ENCODE measurements at regions not wholly inside any gene's neighbourhood (a gene's known extent, or its start where the extent isn't known, plus 50 kb on each side); places are given as distances from the start of the nearest gene placed in this dataset.
"Not testable (repeated sequence)": the region's sequence is repeated elsewhere in the genome, so short reads cannot be mapped to it uniquely, and the experiment has no call there.

DNA sequence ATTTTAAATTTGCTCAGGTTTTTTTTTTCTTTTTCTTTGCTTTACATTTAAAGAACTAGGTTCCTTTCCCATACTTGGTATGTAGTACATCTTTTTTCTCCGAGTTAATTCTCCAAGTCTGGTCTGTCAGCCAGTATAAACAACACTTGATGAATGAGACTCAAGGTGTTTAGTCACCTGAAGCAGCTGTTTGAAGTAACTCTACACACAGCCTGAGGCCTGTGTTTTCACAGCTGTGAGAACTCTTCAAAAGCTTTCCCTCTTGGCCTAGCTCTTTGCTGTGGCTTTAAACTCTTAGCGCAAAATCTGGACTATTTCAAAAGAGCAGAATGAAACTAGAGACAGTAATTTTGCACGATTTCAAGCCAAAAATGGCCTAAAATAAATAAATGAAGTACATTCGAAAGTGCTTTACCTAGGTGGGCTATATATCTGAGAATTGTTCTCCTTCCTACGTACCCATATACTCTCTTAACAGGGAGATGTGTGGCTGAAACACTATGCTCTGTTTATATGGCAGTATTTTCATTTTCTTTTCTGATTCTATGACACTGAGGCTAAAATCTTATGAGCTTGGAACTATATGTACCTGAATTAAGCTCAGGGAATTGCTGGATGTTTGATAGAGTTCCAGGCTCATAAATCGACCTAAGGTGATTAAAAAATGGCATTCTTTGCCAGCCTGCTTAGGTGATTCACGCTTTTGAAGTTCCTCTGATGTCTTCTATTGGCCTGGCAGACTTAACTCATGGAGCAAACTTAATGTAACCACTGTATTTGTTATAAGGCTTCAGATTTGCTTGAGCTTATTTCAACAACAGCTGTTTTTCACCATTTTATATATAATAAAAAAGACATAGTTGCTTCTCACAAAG is 1044.1 kb upstream of the ZEB2 start:
- DNase-seq = peak; percentile 78

DNA sequence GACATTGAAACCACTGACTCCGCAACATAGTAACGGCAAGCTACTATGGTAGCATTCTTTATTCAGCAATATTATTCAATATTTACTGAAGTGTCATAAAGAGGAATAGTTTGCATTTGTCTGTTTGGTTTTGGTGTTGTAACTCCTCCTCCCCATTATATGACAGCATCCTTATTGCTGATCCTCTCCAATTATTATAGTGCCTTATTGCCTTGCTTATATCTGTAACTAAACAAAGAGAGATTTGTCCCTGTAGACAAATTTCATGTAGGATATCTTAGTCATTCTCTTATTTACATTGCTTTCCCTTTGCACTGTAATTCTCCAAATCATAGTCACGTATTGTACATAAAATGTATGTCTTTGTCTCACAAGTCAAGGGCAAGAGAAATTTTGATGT is 1041.2 kb upstream of the ZEB2 start:
- DNase-seq = no peak

DNA sequence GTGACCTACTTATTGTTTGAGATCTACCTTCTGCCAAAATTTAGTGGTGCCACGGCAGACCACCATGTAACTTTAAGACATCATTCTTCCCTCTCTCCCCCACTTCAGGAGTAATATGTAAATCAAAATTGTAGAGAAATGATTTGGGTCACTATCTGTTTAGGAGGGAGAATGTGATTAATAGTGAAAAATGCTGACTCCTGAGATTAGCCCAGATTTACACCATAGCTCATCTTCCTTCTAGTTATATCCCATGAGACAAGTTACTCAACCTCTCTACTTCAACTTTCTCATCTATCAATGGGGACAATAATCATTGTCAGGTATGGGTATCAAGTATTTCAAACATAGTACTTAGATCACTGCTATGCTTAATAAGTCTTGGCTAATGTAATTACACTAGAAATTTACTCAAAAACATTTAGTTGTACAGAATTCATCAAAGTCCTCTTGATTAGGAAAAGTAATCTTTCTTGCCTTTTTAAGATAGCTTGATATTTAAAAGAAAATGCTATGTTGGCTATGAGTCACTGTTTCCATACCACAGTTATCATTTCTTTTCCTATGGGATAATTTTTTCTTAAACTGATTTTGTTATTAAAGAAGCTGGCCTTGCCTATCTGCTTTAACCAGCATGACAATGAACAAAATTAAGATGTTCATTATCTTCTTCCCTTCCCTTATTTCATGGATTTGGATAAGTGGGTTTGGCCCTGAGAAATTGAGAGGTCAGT is 1038.9 kb upstream of the ZEB2 start:
- no peak for DNase-seq

DNA sequence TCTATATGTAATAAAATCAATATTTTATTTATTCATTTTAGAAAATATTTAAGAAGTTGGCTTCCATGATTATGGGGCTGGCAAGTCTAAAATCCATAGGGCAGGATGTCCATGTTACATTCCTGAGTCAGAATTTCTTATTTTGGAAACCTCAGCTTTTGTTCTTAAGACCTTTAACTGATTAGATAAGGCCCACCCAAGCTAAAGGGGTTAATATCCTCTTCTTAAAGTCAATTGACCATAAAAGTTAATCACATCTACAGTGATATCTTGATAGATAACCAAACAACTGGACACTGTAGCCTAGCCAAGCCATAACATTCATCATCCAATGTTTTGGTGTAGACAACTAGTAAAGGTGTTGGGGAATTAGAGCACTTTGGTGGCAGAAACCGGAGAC is 1035.4 kb upstream of the ZEB2 start:
- DNase-seq = no peak

DNA sequence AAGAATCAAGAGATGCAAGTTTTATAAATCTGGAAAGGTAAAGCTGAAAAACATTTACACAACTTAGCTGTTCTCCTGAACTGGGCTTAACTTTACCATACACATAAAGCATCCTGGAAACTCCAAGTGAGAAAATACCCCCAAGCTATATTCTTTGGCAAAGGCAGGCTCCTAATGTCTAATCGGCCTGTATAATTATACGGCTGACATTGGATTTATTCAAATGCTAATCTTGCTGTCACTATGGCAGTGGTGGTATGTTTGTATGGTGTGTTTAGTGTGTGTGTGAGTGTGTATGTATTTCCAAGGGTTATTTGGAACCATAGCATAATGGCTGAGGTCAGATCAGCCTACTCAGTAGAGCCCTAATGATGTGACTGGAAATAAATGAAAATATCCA is 1031.8 kb upstream of the ZEB2 start:
- DNase-seq = no peak

DNA sequence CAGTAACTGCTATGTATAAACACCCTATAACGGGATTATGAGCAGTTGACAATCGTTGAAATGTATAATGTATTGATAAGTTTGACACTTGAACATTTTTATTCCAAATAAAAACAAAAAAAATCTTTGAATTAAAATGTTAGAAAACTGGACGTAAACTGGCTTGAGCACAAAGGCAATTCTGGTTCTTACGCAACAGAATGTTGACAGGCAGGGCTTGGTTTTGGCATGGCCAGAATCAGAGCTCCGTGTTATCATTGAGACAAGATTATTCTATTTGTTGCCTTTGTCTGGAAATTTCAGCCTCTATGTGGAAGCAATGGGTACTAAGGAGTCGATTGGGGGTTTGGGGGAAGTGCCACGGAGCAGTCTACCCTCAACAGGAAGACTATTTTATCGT is 1028.6 kb upstream of the ZEB2 start:
- DNase-seq = no peak

DNA sequence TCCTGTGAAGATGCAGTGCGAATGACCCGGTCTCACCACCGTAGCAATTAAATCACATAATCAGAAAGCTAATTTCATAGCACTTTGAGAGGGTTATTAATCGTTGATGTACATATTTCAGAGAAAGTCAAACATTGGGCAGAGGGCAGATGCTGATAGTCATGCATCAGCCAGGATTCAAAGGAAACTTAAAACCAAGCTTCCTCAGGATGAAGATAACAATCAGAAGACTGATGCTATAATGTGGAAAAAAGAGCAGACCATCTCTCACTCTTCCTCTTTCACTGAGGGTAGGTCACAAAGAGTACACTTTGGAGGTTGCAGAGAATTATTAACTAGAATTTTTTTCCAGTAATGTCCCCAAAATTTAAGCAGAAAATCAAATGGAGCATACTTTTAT is 1027.7 kb upstream of the ZEB2 start:
- DNase-seq = no peak

DNA sequence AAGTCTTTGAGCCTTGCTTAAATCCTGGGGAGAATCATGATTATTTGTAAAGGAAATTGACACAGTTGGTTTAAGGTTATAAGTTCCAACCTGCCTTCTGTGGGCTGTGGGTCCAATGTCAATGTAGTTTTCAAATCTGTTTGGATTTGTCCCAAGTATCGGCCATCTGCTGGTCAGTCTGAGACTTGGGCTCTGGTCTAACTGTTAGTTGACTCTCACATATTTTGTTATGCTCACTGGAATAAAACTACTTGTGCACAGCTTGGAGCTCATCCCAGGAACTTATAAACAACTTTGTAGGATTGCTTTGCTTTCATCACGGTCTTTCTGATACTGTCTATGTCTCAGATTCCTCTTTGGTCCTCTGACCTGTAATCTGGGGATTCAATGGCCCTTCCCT is 1026.2 kb upstream of the ZEB2 start:
- no peak for DNase-seq

DNA sequence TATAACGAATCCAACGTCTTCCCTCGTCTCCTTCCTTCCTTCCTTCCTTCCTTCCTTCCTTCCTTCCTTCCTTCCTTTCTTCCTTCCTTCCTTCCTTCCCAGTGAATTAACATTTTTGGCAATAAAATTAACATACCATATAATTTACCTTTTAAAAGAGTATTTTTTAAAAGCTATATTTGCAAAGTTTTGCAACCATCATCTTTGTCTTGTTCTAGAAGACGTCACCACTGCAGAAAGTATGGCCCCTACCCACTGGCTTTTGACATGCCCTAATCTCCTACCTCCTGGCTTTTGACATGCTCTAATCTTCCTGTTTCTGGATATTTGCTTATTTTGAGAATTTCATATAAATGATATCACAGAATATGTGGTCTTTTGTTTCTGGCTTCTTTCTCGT is 1023.9 kb upstream of the ZEB2 start:
- DNase-seq = no peak

DNA sequence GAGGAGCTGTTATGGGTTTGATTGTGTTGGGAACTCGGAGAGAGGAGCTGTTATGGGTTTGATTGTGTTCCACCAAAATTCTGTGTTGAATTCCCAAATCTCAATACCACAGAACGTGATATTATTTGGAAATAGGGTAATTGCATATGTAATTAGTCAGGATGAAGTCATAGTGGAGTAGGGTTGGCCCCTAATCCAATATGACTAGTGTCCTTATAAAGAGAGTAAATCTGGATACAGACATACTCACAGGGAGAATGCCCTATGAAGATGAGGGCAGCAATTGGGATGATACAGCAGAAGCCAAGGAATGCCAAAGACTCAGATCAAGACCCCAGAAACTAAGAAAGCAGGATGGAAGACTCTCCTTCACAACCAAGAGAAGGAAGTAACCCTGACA is 1023.2 kb upstream of the ZEB2 start:
- no peak for DNase-seq

DNA sequence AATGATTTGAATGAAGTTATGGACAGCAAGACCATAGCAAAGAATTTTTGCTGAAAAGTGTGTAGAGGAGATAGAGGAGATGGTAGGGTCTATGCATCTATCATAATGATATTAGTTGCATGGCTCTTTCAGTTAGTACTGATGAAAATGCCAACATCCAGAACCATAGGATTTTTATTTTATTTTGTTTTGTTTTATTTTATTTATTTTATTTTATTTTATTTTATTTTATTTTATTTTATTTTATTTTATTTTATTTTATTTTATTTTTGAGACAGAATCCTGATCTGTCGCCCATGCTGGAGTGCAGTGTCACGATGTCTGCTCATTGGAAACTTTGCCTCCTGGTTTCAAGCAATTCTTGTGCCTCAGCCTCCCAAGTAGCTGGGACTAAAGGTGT is 1021.1 kb upstream of the ZEB2 start:
- DNase-seq = no peak

DNA sequence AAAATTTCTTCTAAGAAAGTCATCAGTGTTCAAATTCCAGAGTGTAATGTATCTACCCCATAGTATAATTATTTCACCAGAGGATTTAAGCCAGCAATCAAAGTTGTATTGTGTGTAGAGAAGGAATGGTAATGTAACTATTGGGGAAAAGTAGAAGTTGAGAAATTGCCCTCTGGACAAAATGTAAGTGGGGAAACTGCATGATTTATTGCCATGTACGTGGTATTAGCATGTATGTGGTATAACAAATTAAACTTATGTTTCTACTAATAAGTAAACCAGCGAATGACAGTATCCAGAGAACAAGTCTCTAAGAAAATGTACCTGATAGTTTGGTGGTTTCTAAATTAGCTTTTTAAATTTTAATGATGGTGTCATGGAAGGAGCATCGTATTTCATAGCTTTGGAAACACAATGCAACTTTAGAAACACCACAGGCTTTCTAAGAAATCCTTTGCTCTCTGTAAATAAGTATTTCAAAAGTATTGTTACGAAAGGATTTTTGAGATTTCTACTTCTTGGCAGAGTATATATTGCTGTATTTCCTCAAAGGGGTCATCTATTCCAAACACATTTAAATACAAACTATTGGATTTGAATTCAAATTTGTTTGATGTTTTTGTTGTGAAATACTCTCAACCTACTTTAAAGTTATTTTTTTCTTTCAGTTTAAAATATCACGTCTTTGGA is 1018.9 kb upstream of the ZEB2 start:
- no peak for DNase-seq

DNA sequence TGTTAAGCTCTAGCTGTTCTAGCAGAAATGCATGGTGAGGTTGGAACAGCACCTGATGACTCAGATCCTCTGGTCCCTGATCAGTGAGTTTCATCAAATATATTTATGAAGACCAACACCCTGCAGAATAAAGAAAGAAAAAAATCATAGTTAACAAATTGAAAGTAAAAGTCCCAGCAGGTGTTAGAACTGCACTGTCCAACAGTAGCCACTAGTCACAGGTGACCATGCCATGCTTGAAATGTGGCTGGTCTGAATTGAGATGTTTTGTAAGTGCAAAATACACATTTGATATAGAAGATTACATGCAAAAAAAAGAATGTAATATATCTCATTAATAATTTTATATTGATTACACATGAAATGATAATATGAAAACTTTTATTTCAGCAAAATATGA is 1010.7 kb upstream of the ZEB2 start:
- DNase-seq = no peak

DNA sequence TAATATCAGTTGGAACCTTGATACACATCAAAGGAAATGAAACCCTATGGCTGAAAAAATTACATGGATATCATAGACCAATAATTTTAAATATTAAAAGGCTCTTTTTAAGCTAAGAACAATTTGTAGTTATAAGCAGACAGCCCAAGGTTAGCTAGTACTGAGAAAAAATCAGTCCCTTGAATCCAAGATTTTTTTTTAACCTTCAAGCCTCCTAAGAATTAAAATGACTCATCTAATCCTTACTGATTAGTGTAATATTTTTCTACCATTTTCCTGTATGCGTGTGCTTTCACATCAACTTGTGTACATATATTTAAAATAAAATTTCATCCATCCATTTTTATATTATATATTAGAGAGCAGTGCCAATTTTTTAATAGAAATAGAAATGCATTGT is 1004.9 kb upstream of the ZEB2 start:
- DNase-seq = no peak

DNA sequence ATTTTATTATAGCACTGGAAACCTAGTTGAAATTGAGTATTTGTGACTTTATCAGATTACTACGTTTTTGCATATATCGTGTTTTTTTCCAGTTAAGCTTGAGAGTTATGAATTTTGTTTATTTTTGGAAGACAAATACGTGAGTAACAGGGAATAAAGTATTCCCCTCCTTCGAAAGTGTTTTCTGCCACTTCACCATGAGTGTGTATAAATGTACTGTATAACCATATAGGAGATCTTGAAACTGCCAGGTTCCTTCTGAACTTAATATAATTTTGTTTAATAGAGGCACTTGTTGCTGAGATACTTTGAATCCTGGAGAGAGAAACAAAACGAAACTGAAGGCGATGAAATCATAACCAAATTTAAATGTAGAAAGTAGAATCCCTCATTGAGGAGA is 1004.4 kb upstream of the ZEB2 start:
- DNase-seq = no peak

DNA sequence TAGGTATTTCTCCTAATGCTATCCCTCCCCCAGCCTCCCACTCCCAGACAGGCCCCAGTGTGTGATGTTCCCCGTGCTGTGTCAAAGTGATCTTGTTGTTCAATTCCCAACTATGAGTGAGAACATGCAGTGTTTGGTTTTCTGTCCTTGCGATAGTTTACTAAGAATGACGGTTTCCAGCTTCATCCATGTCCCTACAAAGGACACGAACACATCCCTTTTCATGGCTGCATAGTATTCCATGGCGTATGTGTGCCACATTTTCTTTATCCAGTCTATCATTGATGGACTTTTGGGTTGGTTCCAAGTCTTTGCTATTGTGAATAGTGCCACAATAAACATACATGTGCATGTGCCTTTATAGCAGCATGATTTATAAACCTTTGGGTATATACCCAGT is 999.3 kb upstream of the ZEB2 start:
- not testable (repeated sequence) for DNase-seq

DNA sequence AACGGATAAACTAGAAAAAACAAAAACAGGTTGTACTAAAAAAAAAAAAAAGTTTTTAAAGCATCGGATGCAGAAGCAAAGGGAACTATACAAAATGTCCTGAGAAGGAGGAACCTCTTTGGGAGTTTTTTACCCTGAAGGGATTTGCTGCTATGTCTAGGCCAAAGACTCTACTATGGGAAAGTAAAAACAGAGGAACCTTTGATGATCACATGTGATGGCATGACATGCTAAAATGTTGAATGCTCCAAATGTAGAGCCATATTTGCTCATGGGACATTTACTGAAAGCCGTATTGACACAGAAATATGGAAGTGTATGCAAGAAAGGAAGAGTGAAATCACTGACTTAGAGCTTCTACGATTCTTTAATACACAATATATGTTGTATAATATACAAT is 992.0 kb upstream of the ZEB2 start:
- no peak for DNase-seq

DNA sequence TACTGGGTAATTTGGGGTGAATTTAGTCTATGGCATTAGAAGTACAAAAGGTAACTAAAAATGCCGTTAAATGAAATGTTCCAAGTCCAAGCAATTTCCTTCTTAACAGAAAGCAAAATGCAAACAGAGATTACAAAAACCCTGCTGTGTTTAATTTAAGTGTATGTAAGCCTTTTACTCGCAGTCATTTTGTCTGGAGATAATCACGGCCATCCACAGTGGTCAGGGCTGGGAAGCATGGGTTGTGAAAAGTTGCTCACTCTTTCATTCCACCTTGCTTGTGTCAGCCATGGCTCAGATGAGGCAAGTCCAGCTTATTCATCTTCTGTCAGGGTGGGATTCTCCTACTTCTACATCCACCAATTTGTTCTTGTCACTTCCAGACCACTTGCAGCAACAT is 983.6 kb upstream of the ZEB2 start:
- DNase-seq = no peak

DNA sequence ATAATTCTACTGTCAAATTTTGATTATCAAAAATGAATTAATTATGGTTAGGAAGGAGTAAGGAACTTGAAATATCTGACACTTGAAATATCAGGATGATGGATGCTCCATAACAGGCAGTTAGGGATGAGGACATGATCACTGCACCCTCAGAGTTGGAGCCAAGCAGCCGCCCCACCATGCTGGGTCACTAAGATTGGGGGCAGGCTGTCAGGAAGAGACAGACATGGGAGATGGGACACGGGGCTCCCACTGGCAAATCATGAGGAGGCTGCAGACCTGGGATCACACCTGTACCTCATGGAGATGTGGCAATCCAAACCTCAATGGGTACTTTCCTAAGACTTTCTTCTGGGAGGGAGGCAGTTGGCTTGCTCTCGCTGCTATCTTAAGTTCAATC is 982.0 kb upstream of the ZEB2 start:
- no peak for DNase-seq

DNA sequence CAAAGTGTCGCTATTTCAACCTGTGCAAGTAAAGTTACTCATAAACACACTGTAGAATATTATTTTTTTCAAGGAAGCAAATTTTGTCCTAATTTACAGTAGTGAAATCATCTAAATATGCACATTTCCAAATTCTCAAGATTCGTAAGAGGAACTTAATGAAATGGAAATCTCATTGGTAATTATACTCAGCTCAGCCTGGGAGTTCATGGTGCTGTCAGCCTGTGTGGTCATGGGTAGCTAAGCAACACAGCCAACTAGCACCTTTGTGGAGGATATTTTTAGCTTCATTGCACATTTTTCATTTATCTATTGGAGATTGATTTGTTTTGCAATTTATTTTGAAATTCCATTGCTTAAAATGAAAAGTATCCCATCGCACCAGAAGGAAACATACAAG is 975.7 kb upstream of the ZEB2 start:
- no peak for DNase-seq

DNA sequence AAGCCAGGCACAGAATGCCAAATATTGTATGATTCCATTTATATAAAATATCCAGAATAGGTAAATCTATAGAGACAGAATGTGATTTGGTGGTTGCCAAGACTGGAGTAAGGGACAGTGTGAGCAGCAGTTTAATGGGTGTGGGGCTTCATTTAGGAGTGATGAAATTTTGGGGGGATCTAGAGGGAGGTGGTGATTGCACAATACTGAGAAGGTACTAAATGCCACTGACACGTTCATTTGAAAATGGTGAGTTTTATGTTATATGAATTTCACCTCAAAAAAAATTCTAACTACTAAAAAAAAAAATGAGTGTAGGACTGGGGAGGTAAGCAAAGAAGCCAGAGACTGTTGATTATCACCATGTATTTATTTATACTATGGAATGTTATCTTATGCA is 974.5 kb upstream of the ZEB2 start:
- no peak for DNase-seq

DNA sequence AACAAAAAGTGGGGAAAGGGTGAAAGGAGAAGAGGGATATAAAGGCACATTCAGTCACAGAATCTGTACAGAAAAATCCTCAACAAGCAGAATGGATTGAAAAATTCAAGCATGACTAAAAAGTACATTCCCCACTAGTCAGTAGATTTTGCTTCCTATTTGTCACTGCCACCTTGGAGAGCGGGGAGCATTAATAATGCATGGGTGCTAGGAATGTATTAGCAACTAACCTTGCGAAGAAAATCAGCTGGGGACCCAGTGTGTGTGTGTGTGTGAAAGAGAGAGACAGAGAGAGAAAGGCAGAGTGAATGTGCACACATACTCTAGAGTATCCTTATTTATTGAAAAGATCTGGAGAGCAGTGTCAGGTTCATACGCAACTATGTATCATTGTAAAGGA is 968.7 kb upstream of the ZEB2 start:
- no peak for DNase-seq

DNA sequence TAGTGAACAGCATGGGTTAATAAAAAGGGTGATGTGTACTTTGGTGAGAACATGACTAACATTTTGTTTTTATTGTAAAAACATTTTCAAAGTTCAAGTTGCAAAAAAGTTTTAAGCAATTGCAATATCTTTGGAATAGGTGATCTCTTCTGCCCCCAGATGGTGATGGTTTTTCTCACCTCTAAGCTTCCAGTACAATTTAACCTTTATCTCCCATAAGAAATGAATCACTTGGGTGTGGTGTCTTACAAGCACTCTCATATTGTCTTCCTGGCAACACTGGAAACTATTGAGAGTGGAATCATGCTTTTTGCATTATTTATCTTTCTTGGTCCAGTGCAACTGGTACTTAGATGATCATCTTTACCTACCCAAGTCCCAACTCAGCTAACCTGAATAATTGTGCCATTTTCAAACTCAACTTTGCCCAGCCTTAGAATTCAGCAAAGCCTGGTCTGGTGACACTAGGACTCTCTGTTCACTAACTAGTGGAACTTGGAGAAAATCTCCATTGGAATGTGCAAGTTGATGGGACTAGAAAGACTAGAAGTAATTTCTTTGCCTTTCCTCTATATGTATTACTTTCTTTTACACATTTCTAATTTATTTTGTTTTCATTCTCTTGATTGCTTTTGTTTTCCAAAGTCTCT is 964.7 kb upstream of the ZEB2 start:
- no peak for DNase-seq
